ENCODE measurements at regions not wholly inside any gene's neighbourhood (a gene's known extent, or its start where the extent isn't known, plus 50 kb on each side); places are given as distances from the start of the nearest gene placed in this dataset.
"Not testable (repeated sequence)": the region's sequence is repeated elsewhere in the genome, so short reads cannot be mapped to it uniquely, and the experiment has no call there.

DNA sequence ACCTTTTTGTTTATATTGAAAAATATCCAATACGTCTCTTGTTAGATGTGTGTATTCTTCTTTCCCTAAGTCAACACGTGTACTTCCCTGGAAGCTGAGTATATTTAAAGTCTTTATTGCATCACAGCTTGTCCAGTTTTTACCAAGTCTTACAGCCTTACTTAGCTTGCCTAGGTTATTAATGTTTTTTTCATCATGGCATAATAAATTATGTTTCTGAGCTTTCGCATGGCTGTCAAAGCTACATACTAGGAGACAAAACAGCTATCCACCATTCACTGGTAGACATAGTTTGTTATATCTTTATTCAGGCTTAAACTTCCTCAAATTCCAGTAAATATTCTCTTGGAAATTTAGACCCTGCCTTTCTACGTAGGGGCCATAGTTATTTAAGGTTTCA lies 224.2 kb downstream of the BCHE start:
- DNase-seq (ENCODE audit: low read depth): no peak
- TF ChIP-seq, protein P1, sequence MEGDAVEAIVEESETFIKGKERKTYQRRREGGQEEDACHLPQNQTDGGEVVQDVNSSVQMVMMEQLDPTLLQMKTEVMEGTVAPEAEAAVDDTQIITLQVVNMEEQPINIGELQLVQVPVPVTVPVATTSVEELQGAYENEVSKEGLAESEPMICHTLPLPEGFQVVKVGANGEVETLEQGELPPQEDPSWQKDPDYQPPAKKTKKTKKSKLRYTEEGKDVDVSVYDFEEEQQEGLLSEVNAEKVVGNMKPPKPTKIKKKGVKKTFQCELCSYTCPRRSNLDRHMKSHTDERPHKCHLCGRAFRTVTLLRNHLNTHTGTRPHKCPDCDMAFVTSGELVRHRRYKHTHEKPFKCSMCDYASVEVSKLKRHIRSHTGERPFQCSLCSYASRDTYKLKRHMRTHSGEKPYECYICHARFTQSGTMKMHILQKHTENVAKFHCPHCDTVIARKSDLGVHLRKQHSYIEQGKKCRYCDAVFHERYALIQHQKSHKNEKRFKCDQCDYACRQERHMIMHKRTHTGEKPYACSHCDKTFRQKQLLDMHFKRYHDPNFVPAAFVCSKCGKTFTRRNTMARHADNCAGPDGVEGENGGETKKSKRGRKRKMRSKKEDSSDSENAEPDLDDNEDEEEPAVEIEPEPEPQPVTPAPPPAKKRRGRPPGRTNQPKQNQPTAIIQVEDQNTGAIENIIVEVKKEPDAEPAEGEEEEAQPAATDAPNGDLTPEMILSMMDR (IDR thresholded peaks at IDR 0.05; ENCODE audit: low read depth, low read length, missing control alignments): no peak

GRCh38 chr3:165607221-165607620 lies 230.0 kb downstream of the BCHE start:
- TF ChIP-seq, protein P1 (IDR thresholded peaks at IDR 0.05; ENCODE audit: low read depth, low read length, missing control alignments): no peak
- DNase-seq (ENCODE audit: low read depth): no peak
- no peak overlapping the region for H3K4me3 ChIP-seq (ENCODE audit: low read depth, low read length)

More for the DNA sequence above, 224.2 kb downstream of the BCHE start:
- no peak overlapping the region for H3K4me3 ChIP-seq (ENCODE audit: low read depth, low read length)

DNA sequence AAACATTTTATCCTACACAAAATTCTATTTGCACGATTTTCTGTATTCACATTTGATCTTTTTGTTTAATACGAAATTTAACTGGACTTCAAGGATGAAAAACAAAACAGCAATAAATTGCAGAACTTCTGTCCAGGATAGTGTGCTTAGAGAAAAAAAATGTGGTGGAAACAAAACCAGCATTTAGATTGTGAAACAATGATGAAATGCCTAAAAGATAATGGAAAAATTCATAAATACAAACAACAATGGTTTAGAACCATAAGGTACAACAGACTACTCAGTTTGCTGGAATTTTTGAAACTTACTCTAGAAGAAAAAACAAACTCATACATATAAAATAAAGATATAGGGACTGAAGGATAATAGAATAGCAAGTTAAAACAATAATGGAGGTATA lies 234.0 kb downstream of the BCHE start:
- DNase-seq (ENCODE audit: low read depth): no peak
- no peak overlapping the region for H3K4me3 ChIP-seq (ENCODE audit: low read depth, low read length)
- TF ChIP-seq, protein P1 (IDR thresholded peaks at IDR 0.05; ENCODE audit: low read depth, low read length, missing control alignments): no peak

GRCh38 chr3:165572566-165572965 lies 264.7 kb downstream of the BCHE start:
- DNase-seq (ENCODE audit: low read depth); H3K4me3 ChIP-seq (ENCODE audit: low read depth, low read length): not testable (repeated sequence)

DNA sequence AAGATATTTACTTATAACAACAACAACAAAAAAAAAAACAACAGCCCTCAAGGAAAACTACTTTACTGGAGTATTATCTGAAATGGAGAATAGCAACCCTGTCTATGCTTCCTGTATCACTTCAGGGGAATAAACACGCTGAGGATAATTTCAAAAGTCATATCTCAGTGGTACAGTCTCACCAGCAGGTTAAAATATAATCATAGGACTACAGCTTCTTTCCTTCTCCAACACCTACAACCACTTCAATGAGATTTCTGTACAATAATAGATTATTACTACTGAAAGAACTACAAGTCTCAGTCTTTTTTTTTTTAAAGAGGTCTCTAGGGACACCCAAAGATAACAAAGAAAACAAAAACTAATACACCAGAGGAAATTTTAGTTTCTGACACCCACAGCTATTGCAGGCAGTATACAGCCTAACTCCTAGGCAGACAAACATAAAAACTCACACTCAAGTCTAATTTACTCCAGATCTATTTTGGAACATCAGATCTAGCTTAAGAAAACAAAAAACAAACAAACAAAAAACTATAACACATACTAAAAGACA lies 268.2 kb downstream of the BCHE start:
- DNase-seq (ENCODE audit: low read depth): no peak
- TF ChIP-seq, protein P1 (IDR thresholded peaks at IDR 0.05; ENCODE audit: low read depth, low read length, missing control alignments): no peak
- H3K4me3 ChIP-seq (ENCODE audit: low read depth, low read length): no peak overlapping the region

DNA sequence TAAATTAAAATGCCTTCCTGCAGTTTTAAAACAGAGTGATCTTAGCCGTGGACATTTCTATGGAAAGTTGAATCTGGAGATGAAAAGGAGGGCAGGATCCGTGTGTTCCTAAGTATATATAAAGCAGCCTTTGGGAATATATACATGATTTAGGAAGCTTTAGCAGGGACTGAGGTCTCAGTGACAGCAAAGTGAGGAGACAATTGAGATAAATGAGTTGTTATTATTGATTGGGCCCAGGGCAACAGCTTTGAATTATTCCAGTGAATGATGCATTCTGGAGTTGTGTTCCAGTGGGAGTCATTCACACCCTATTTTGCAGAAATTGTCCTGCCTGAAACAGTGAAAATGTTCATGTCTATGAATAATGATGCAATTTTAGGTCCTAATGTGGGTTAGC lies 281.4 kb downstream of the BCHE start:
- no peak overlapping the region for H3K4me3 ChIP-seq (ENCODE audit: low read depth, low read length)
- no peak for DNase-seq (ENCODE audit: low read depth)
- TF ChIP-seq, protein P1 (IDR thresholded peaks at IDR 0.05; ENCODE audit: low read depth, low read length, missing control alignments): no peak

DNA sequence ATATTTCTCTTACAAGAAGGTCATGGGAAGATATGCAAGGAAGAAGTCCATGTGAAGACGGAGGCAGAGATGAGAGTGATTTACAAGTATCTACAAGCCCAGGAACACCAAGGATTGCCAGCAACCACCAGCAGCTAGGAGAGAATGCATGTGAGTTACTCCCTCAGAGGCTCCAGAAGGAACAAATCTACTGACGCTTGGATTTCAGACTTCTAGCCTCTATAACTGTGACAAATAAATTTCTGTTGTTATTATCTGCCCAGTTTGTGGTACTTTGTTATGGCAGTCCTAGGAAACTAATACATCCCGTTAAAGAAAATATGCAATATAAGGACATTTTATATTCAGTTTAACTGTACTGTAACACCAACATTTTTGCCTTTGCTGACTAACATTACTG lies 283.9 kb downstream of the BCHE start:
- no peak for DNase-seq (ENCODE audit: low read depth)
- H3K4me3 ChIP-seq (ENCODE audit: low read depth, low read length): no peak overlapping the region
- TF ChIP-seq, protein P1 (IDR thresholded peaks at IDR 0.05; ENCODE audit: low read depth, low read length, missing control alignments): no peak

Measured in GM12864 (cell line).